ENCODE measurements at regions not wholly inside any gene's neighbourhood (a gene's known extent, or its start where the extent isn't known, plus 50 kb on each side); places are given as distances from the start of the nearest gene placed in this dataset.
"Not testable (repeated sequence)": the region's sequence is repeated elsewhere in the genome, so short reads cannot be mapped to it uniquely, and the experiment has no call there.

- TF ChIP-seq CTCF (conservative IDR thresholded peaks at IDR 0.05; ENCODE audit: low read depth, low read length): no peak
- no peak overlapping the region for H3K4me3 ChIP-seq (ENCODE audit: low read length)
- no peak for DNase-seq (ENCODE audit: low read depth)
Observed at GRCh38 chr13:28607187-28607955, 51.6 kb upstream of the POMP start.

DNA sequence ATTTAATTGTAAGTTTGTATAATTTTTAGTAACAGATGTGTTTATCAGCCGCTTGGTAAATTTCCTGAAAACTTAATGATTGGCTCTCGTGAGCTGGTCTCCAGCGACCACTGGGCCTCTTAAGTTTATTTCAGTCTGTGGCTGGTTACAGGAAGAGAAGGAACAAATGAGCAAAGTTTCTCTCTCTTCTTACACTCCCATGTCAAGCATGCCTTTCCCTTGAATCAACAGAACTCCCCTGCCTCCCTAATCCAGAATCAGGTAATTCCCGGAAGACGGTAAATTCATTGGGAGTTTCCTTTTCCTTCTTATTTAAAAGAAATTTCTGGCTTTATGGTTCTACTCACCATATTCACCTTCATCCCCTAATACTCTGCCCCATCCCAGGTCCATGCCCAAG is 52.5 kb upstream of the POMP start:
- no peak overlapping the region for H3K4me3 ChIP-seq (ENCODE audit: low read length)
- DNase-seq (ENCODE audit: low read depth): no peak
- no peak for TF ChIP-seq CTCF (conservative IDR thresholded peaks at IDR 0.05; ENCODE audit: low read depth, low read length)

GRCh38 chr13:28605147-28605546 is 53.8 kb upstream of the POMP start:
- DNase-seq (ENCODE audit: low read depth); H3K4me3 ChIP-seq (ENCODE audit: low read length): not testable (repeated sequence)

- TF ChIP-seq CTCF (conservative IDR thresholded peaks at IDR 0.05; ENCODE audit: low read depth, low read length): no peak
- no peak overlapping the region for H3K4me3 ChIP-seq (ENCODE audit: low read length)
- DNase-seq (ENCODE audit: low read depth): no peak
Observed at GRCh38 chr13:28603043-28603664, 55.8 kb upstream of the POMP start.

GRCh38 chr13:28602580-28602979 is 56.4 kb upstream of the POMP start:
- DNase-seq (ENCODE audit: low read depth): no peak
- no peak for TF ChIP-seq CTCF (conservative IDR thresholded peaks at IDR 0.05; ENCODE audit: low read depth, low read length)
- H3K4me3 ChIP-seq (ENCODE audit: low read length): no peak overlapping the region

DNA sequence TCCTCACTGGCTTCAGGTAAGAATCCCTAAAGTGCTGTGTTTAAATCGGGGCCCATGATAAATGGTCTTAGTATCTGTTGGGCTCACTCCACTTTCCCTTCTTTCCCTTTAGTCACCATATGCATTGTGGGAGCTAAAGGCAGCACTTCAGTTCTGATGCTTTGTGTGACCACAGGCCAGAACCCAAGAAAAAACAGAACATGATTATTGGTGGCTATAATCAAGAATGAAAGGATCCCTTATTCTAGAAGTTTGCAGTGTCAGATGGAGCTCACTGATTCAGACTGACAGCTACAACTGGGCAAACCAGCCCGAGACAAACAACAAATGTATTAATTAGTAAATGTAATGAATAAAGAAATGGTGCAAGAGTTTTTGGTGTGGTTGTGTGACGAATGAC is 57.3 kb upstream of the POMP start:
- no peak for DNase-seq (ENCODE audit: low read depth)
- no peak overlapping the region for H3K4me3 ChIP-seq (ENCODE audit: low read length)
- no peak for TF ChIP-seq CTCF (conservative IDR thresholded peaks at IDR 0.05; ENCODE audit: low read depth, low read length)

DNA sequence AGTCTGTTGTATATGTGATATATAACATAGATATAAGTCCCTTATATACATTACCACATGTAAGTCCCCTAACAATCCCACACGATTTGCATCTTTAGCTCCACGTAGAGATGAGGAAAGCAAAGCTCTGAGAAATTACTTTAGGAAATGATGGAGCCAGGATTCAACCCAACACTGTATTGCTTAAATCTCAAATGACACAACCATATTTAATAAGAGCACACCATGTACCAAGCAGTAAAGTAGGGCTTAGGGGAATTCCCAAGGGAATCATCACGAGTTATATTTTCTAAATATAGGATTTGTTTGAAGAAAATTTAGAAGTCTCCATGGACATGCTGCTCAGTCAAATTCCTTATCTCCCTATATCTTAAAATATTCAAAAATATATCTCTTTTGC is 61.3 kb upstream of the POMP start:
- DNase-seq (ENCODE audit: low read depth): no peak
- TF ChIP-seq CTCF (conservative IDR thresholded peaks at IDR 0.05; ENCODE audit: low read depth, low read length): no peak

More for the DNA sequence above, 61.3 kb upstream of the POMP start:
- H3K4me3 ChIP-seq (ENCODE audit: low read length): no peak overlapping the region
